ENCODE measurements at regions not wholly inside any gene's neighbourhood (a gene's known extent, or its start where the extent isn't known, plus 50 kb on each side); places are given as distances from the start of the nearest gene placed in this dataset.

GRCh38 chr5:93926831-93927620 is 185.6 kb upstream of the POU5F2 start:
- WGBS, 2 donors (ENCODE audit: low coverage in 1 of 2) = 80 to 100% methylated on average over 2 to 3 of the region's 3 CpGs
- in situ Hi-C loops (cut with MboI; ENCODE audit: low pct_ligation_motif_present in 1 of 4, low pct_unique_long_range_greater_than_20kb in 1 of 4, low sequenced_read_pairs in 3 of 4) = no loop called here
- H3K4me1 ChIP-seq = no peaks in the 10 kb centered on the region

DNA sequence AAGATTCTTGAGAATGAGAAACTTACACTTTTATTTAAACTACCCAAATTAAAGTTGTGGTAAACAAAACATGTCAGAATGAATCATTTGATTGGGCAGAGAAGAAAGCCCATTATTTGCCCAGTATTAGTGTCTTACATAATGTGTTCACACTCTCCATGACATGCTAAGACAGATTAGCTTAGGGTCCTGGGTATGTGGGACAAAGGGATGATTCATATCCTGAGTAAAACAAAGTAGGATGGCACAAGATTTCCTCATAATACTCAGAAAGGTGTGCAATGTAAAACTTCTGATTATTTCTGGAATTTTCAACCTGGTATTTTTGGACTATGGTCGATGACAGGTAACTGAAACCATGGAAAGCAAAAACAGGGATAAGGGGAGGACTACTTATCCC is 183.9 kb upstream of the POU5F2 start:
- Histone ChIP-seq H3K4me1 (no peaks in the 10 kb centered on the region), H3K9me3 (no peaks in the 10 kb centered on the region), H3K4me3 (no peak overlapping the region), H3K36me3 (no peaks in the 10 kb centered on the region), H3K27me3 (no peaks in the 10 kb centered on the region), H3K27ac (no peak overlapping the region)
- in situ Hi-C loops (cut with MboI; ENCODE audit: low pct_ligation_motif_present in 1 of 4, low pct_unique_long_range_greater_than_20kb in 1 of 4, low sequenced_read_pairs in 3 of 4) (no loop called here), intact Hi-C loops (cut with DNase I; ENCODE audit: low total_unique reads) (no loop called here)
- TF ChIP-seq POLR2AphosphoS5 (IDR thresholded peaks at IDR 0.05) = no peak
- TF ChIP-seq EP300 (IDR thresholded peaks at IDR 0.05; ENCODE audit: low read depth) = no peak
- TF ChIP-seq CTCF (IDR thresholded peaks at IDR 0.05) = no peak
- TF ChIP-seq POLR2A (IDR thresholded peaks at IDR 0.05) = no peak
- no peak for DNase-seq
- 97 to 100% methylated on average over 1 of the region's 1 CpG for WGBS, 2 donors (ENCODE audit: low coverage in 1 of 2)

More at GRCh38 chr5:93926831-93927620, 185.6 kb upstream of the POU5F2 start:
- H3K9me3 ChIP-seq = no peaks in the 10 kb centered on the region
- H3K27ac ChIP-seq = no peak overlapping the region
- intact Hi-C loops (cut with DNase I; ENCODE audit: low total_unique reads) = no loop called here
- DNase-seq = no peak
- no peak overlapping the region for H3K4me3 ChIP-seq
- no peaks in the 10 kb centered on the region for H3K27me3 ChIP-seq
- H3K36me3 ChIP-seq = no peaks in the 10 kb centered on the region
- TF ChIP-seq POLR2AphosphoS5 (IDR thresholded peaks at IDR 0.05) = no peak
- no peak for TF ChIP-seq CTCF (IDR thresholded peaks at IDR 0.05)
- no peak for TF ChIP-seq EP300 (IDR thresholded peaks at IDR 0.05; ENCODE audit: low read depth)
- TF ChIP-seq POLR2A (IDR thresholded peaks at IDR 0.05) = no peak

DNA sequence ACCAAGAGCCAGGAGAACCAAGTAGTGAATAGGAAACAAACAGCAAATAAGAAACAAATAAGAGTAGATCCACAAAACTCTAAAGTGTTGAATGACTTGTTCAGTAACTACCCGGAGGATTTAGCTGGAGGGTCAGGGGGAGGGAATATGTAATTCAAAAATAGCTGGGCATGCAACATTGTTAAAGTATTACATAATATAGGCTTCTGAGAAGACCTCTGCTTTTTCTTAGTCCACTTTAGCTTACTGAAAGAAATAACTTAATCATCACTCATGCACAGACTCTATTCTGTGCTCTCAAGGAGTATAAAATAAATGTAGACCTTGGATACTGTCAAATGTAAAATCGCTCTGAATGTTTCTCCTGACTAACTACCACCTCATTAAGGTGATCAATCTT is 183.2 kb upstream of the POU5F2 start:
- WGBS, 2 donors (ENCODE audit: low coverage in 1 of 2) = 96 to 97% methylated on average over 2 of the region's 2 CpGs
- intact Hi-C loops (cut with DNase I; ENCODE audit: low total_unique reads) = no loop called here
- no peak for TF ChIP-seq CTCF (IDR thresholded peaks at IDR 0.05)
- no peak for TF ChIP-seq POLR2AphosphoS5 (IDR thresholded peaks at IDR 0.05)
- TF ChIP-seq EP300 (IDR thresholded peaks at IDR 0.05; ENCODE audit: low read depth) = no peak
- TF ChIP-seq POLR2A (IDR thresholded peaks at IDR 0.05) = no peak
- DNase-seq = no peak
- no peaks in the 10 kb centered on the region for H3K36me3 ChIP-seq
- in situ Hi-C loops (cut with MboI; ENCODE audit: low pct_ligation_motif_present in 1 of 4, low pct_unique_long_range_greater_than_20kb in 1 of 4, low sequenced_read_pairs in 3 of 4) = loop anchor here in 2 of 4 donors (25.0 kb wide), 1 partner anchor 337 kb away; the partner anchor contains the start of genes NR2F1 (in 2 of the 2) and NR2F1-AS1 (in 2 of the 2)
- no peaks in the 10 kb centered on the region for H3K27me3 ChIP-seq
- no peak overlapping the region for H3K27ac ChIP-seq
- no peaks in the 10 kb centered on the region for H3K9me3 ChIP-seq
- no peaks in the 10 kb centered on the region for H3K4me1 ChIP-seq
- no peak overlapping the region for H3K4me3 ChIP-seq

DNA sequence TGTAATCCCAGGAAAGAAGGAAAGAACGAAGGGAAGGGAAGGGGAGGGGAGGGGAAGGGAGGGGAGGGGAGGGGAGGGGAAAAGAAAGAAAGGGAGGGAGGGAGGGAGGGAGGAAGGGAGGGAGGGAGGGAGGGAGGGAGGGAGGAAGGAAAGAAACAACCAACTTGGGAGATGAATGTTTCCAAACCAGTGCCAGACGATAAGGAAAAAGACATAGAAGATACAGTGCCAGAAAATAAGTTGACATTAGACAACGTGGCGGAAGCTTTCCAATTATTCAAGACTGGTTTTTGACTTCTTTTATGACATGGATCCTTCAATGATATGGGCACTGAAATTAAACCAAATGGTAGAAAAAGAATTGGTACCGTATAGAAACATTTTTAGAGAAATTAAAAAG is 181.2 kb upstream of the POU5F2 start:
- DNase-seq = no peak
- Histone ChIP-seq H3K27me3 (no peaks in the 10 kb centered on the region), H3K4me1 (no peaks in the 10 kb centered on the region), H3K9me3 (no peaks in the 10 kb centered on the region), H3K4me3 (no peak overlapping the region), H3K36me3 (no peaks in the 10 kb centered on the region), H3K27ac (no peak overlapping the region)
- 90 to 93% methylated on average over 4 to 5 of the region's 5 CpGs for WGBS, 2 donors (ENCODE audit: low coverage in 1 of 2)
- intact Hi-C loops (cut with DNase I; ENCODE audit: low total_unique reads) (no loop called here), in situ Hi-C loops (cut with MboI; ENCODE audit: low pct_ligation_motif_present in 1 of 4, low pct_unique_long_range_greater_than_20kb in 1 of 4, low sequenced_read_pairs in 3 of 4) (loop anchor here in 2 of 4 donors (25.0 kb wide), 1 partner anchor 335 kb away; the partner anchor contains the start of genes NR2F1 (in 2 of the 2) and NR2F1-AS1 (in 2 of the 2))
- TF ChIP-seq EP300 (IDR thresholded peaks at IDR 0.05; ENCODE audit: low read depth) (no peak), CTCF (IDR thresholded peaks at IDR 0.05) (no peak), POLR2AphosphoS5 (IDR thresholded peaks at IDR 0.05) (no peak), POLR2A (IDR thresholded peaks at IDR 0.05) (no peak)

Data from transverse colon (tissue), 4 donors.